Glutamatergic neuron (in vitro differentiated cells): ENCODE measurements at regions not wholly inside any gene's neighbourhood (a gene's known extent, or its start where the extent isn't known, plus 50 kb on each side); places are given as distances from the start of the nearest gene placed in this dataset.
"Not testable (repeated sequence)": the region's sequence is repeated elsewhere in the genome, so short reads cannot be mapped to it uniquely, and the experiment has no call there.

Source experiments
- DNase-seq: peaks from one replicate; pipeline ENCODE4 v3.0.0; 2022
- H3K27ac Mint-ChIP-seq: one replicate; pipeline ENCODE4 v1.8.0; 2020; ENCODE audit warnings: mild to moderate bottlenecking, mixed read lengths, inconsistent platforms; ENCODE audit not compliant: unreplicated experiment
- H3K27me3 Mint-ChIP-seq: one replicate; pipeline ENCODE4 v1.8.0; 2020; ENCODE audit warnings: mild to moderate bottlenecking, moderate library complexity, mixed read lengths, inconsistent platforms; ENCODE audit not compliant: unreplicated experiment
- H3K36me3 Mint-ChIP-seq: one replicate; pipeline ENCODE4 v1.8.0; 2020; ENCODE audit warnings: mild to moderate bottlenecking, mixed read lengths, inconsistent platforms; ENCODE audit not compliant: unreplicated experiment
- H3K4me1 Mint-ChIP-seq: one replicate; pipeline ENCODE4 v1.8.0; 2020; ENCODE audit warnings: mild to moderate bottlenecking, low read depth, mixed read lengths, inconsistent platforms; ENCODE audit not compliant: unreplicated experiment
- H3K4me3 Mint-ChIP-seq: one replicate; pipeline ENCODE4 v1.8.0; 2020; ENCODE audit warnings: mild to moderate bottlenecking, mixed read lengths, inconsistent platforms; ENCODE audit not compliant: unreplicated experiment
- H3K9me3 Mint-ChIP-seq: one replicate; pipeline ENCODE4 v1.8.0; 2020; ENCODE audit warnings: mild to moderate bottlenecking, moderate library complexity, mixed read lengths, inconsistent platforms; ENCODE audit not compliant: unreplicated experiment
- TF ChIP-seq, protein P1 (sequence below): fragments of 200-600 bp; sonication (generic); IDR thresholded peaks from one replicate; pipeline ENCODE4 v1.5.0; 2021; ENCODE audit not compliant: partially characterized antibody, unreplicated experiment

DNA sequence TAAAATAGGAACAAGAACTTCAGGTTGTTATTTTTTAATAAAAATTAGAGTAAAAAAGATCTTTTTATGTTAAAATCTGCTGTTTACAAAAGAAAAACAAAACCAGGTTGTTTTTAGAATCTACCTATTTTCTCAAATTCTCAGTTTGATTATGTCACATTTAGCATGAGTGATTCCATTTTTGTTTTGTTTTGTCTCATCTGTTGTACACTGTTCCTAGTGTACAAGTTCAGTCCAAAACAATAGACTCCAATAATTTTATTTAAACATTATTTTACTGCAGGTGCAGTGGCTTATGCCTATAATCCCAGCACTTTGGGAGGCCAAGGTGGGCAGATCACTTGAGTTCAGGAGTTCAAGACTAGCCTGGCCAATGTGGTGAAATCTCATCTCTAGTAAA is 2142.7 kb downstream of the TP53TG3F start:
- TF ChIP-seq, protein P1, sequence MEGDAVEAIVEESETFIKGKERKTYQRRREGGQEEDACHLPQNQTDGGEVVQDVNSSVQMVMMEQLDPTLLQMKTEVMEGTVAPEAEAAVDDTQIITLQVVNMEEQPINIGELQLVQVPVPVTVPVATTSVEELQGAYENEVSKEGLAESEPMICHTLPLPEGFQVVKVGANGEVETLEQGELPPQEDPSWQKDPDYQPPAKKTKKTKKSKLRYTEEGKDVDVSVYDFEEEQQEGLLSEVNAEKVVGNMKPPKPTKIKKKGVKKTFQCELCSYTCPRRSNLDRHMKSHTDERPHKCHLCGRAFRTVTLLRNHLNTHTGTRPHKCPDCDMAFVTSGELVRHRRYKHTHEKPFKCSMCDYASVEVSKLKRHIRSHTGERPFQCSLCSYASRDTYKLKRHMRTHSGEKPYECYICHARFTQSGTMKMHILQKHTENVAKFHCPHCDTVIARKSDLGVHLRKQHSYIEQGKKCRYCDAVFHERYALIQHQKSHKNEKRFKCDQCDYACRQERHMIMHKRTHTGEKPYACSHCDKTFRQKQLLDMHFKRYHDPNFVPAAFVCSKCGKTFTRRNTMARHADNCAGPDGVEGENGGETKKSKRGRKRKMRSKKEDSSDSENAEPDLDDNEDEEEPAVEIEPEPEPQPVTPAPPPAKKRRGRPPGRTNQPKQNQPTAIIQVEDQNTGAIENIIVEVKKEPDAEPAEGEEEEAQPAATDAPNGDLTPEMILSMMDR = no peak
- no peak for DNase-seq
- H3K27ac Mint-ChIP-seq = no peak overlapping the region
- H3K9me3 Mint-ChIP-seq = peaks cover 22% of the 10 kb centered on the region
- H3K4me1 Mint-ChIP-seq = no peaks in the 10 kb centered on the region
- no peaks in the 10 kb centered on the region for H3K36me3 Mint-ChIP-seq
- peaks cover 5% of the 10 kb centered on the region for H3K27me3 Mint-ChIP-seq
- no peak overlapping the region for H3K4me3 Mint-ChIP-seq

DNA sequence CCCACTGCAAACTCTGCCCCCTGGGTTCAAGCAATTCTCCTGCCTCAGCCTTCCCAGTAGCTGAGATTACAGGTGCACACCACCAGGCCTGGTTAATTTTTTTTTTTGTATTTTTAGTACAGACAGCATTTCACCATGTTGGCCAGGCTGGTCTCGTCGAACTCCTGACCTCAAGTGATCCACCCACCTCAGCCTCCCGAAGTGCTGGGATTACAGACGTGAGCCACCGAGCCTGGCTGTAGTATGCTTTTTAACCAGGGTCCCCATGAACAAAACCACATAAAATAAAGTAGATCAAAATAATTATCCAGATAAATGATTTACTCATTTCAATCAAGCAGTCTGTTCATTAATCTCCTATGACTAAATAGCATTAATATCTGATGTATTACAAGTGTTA is 2144.0 kb downstream of the TP53TG3F start:
- peaks cover 17% of the 10 kb centered on the region for H3K9me3 Mint-ChIP-seq
- H3K27me3 Mint-ChIP-seq, H3K4me3 Mint-ChIP-seq, H3K4me1 Mint-ChIP-seq, DNase-seq, H3K27ac Mint-ChIP-seq, H3K36me3 Mint-ChIP-seq: not testable (repeated sequence)

DNA sequence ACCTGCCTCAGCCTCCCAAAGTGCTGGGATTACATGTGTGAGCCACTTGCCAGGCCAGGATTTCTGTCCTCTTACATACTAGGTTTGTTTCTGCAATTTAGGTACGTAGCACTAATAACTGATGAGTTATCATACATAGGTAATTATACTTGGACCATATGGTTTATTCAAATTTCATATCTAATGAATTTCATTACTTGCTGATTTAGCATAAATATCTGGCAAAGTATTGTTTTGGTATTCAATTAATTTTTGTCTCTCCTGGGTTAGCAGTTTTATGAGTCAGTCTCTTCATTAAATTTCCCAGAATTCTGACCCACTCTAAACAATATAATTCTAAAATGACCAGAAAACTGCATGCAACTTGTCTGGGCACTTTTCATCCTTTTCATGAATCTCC is 2146.5 kb downstream of the TP53TG3F start:
- TF ChIP-seq, protein P1 = no peak
- Mint-ChIP-seq H3K4me3 (no peak overlapping the region), H3K27ac (no peak overlapping the region), H3K4me1 (no peaks in the 10 kb centered on the region), H3K9me3 (peaks cover 8% of the 10 kb centered on the region), H3K27me3 (no peaks in the 10 kb centered on the region), H3K36me3 (no peaks in the 10 kb centered on the region)
- DNase-seq = no peak

DNA sequence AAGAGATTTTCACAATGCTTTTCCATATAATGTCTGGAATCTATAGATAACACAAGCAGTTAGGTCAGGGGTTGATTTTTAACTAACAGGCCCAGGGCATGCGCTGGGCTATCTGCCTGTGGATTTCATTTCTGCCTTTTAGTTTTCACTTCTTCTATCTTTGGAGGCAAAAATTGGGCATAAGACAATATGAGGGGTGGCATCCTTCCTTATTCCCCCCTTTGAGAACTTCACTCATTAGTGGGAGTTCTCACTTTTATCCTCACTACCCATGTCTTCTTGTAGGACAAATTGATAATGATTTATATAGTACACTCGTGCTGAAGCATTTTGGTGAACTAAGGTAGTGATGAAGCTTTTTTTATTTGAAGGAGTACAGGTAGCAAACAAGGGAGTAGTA is 2155.5 kb downstream of the TP53TG3F start:
- H3K4me3 Mint-ChIP-seq, H3K9me3 Mint-ChIP-seq, H3K27ac Mint-ChIP-seq, H3K36me3 Mint-ChIP-seq, H3K4me1 Mint-ChIP-seq, DNase-seq, H3K27me3 Mint-ChIP-seq: not testable (repeated sequence)

DNA sequence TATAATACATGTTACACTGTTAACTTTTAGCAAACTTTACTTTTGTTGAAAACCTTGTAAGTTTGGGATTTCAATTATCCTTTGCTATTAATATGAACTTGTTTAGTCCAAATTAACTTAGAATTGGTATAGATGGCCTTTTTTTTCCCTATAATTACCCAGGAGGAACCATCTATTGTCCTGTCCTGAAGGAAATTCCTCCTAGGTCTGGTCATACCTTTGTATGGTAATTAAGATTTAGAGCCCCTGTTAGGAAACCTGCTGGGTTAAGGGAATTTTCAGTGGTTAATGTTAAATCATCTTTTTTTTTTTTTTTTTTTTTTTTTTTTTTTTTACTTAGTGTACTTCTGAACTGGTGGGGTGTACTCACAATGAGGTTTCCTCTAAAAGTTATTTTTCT is 2159.8 kb downstream of the TP53TG3F start:
- not testable (repeated sequence) for H3K27ac Mint-ChIP-seq, H3K4me1 Mint-ChIP-seq, H3K36me3 Mint-ChIP-seq, H3K4me3 Mint-ChIP-seq, H3K27me3 Mint-ChIP-seq, DNase-seq
- peaks cover 18% of the 10 kb centered on the region for H3K9me3 Mint-ChIP-seq

DNA sequence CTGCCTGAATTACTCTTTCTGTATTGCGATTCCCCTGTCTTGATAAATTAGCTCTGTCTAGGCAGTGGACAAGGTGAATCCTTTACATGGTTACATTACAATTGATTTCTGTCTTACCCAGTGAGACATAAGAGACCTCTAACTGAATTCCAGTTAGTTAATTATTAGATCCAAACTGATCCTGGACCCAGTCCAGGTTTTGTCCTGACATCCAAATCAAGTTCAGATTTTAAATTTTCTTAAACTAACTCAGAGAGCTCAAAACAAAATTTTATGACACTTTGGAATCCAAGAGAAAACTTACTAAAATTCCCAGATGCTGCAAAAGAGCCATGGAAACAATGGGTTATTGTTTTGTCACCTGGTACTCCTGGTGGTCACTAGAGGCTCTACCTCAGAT is 2166.6 kb downstream of the TP53TG3F start:
- peaks cover 3% of the 10 kb centered on the region for H3K27me3 Mint-ChIP-seq
- peaks cover 11% of the 10 kb centered on the region for H3K9me3 Mint-ChIP-seq
- no peaks in the 10 kb centered on the region for H3K4me1 Mint-ChIP-seq

More for the DNA sequence above, 2166.6 kb downstream of the TP53TG3F start:
- no peak overlapping the region for H3K27ac Mint-ChIP-seq
- DNase-seq = no peak
- H3K4me3 Mint-ChIP-seq = no peak overlapping the region
- peaks cover 3% of the 10 kb centered on the region for H3K36me3 Mint-ChIP-seq
- TF ChIP-seq, protein P1 = no peak
